NB4 (cell line): ENCODE measurements at regions not wholly inside any gene's neighbourhood (a gene's known extent, or its start where the extent isn't known, plus 50 kb on each side); places are given as distances from the start of the nearest gene placed in this dataset.

Experiments
- MAX ChIP-seq: IDR thresholded peaks from 2 replicates; pipeline ENCODE4 v1.6.1; 2011; ENCODE audit warnings: low read depth, low read length
- POLR2A ChIP-seq: IDR thresholded peaks from 2 replicates; pipeline ENCODE4 v1.6.1; 2011; ENCODE audit warnings: mild to moderate bottlenecking; ENCODE audit not compliant: insufficient read length; ENCODE audit errors: extremely low read depth
- TF ChIP-seq, protein P1 (sequence below): IDR thresholded peaks from one replicate; pipeline ENCODE4 v1.5.1; 2012; ENCODE audit warnings: low read depth, low read length

- TF ChIP-seq, protein P1, sequence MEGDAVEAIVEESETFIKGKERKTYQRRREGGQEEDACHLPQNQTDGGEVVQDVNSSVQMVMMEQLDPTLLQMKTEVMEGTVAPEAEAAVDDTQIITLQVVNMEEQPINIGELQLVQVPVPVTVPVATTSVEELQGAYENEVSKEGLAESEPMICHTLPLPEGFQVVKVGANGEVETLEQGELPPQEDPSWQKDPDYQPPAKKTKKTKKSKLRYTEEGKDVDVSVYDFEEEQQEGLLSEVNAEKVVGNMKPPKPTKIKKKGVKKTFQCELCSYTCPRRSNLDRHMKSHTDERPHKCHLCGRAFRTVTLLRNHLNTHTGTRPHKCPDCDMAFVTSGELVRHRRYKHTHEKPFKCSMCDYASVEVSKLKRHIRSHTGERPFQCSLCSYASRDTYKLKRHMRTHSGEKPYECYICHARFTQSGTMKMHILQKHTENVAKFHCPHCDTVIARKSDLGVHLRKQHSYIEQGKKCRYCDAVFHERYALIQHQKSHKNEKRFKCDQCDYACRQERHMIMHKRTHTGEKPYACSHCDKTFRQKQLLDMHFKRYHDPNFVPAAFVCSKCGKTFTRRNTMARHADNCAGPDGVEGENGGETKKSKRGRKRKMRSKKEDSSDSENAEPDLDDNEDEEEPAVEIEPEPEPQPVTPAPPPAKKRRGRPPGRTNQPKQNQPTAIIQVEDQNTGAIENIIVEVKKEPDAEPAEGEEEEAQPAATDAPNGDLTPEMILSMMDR: no peak
- no peak for TF ChIP-seq POLR2A
- TF ChIP-seq MAX: no peak
Measured at GRCh38 chr1:96036763-96037162, 684.8 kb upstream of the PTBP2 start.
